T1000 (cell line): ENCODE measurements at regions not wholly inside any gene's neighbourhood (a gene's known extent, or its start where the extent isn't known, plus 50 kb on each side); places are given as distances from the start of the nearest gene placed in this dataset.

Source experiments
- DNase-seq: peaks from one replicate; lab custom pipeline; 2025; ENCODE audit warnings: mixed read lengths; lab: John Stamatoyannopoulos, UW

DNA sequence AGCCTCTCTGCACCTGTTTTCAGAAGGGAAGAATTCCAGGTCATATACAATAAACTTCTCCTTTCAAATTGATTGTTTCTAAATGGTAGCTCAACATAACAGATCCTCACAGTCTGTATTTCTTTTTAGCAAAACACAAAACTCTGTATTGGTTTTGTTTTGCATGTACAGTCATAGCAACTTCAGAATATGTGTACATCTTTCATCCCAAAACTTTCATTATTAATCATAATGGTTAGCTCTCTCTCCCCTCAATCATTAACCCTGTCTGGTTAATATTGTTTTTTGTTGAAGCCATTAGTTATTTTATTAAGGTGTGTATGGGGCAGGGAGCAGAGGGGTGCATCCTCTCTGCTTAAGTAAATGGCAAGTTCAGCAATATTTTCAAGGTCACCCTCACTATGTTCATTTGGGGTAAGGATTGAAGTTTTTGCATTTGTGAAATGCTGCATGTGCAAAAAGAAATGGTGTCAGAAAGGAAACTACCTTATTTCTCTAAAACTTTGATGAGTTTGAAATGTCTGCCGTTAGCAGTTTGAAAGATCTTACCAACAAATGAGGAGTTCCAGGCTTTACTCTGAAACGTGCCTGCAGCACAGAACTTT, 136.8 kb upstream of the BTBD3 start:
- no peak for DNase-seq

DNA sequence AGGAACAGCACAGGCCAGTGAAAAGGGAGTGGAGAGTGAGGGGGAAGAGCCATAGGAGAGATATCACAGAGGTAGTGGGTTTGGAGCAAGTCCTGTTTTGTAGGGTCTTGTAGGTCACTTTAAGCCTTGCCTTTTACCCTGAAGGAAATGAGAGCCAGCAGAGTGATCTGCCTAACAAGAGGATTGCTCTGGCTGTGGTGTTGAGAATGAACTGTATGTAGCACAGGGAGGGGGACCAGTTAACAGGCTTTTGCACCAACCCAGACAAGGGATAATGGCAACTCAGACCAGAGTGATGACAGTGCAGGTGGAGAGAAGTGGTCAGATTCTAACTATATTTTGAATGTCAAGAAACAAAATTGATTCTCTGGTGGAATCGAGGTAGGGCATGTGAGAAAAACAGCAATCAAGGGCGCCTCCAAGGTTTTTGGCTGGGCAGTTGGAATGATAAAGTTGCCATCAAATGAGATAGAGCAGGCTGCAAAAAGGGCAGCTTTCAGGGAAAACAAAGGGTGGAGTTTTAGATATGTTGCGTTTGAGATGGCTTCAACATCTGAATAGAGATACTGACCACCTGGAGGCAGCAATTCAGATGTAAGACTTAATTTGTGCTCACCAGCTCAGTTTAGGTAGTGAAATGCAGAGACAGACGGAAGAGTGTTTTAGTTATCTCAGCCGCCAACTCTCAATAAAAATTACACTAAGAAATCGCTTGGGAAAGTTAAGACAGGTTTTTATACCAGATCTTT, 134.4 kb upstream of the BTBD3 start:
- no peak for DNase-seq

DNA sequence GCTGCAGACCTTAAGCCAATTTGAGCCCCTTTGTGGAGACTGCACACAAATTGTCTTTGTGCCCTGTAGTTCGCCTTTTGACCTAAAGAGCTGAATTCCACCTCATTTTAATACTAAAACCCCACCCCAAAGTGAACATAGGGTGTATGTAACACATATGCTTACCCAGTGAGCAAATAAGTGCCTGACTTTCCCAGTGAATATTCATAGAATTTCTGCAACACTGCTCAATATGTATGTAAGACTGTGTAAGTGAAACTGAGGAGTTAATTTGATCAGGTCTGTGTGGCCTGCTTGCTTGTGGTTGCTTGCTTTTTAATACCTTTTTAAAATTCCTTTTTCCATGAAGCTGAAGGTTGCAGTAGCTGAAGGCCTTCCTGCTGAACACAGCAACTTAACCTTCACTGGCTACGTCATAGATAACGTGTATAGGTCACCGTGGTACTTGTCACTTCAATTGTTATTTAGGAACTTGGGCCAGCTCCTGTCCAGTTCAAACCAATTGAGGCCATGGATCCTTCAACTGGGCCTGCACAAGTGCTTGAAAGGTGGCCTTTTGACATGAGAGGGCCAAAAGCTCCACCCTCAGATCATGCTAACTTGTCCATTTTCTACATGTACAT, 131.7 kb upstream of the BTBD3 start:
- DNase-seq: no peak

DNA sequence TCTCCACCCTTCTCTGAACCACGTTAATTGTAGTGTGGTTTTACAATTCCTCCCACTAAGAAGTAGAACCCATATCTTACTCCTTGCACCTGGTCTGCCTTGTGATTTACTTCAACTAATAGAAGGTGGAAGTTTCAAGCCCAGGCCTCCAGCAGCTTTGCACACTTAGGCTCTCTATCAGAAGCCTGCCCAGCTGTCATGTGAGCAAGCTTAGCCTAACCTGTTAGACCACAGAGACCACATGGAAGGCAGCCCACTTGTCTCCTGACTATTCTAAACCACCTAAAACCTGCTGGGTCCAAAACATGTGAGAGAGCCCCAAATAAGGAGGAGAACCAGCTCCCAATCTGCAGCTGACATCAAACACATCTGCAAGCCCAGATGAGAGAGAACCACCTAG, 127.6 kb upstream of the BTBD3 start:
- DNase-seq: no peak

DNA sequence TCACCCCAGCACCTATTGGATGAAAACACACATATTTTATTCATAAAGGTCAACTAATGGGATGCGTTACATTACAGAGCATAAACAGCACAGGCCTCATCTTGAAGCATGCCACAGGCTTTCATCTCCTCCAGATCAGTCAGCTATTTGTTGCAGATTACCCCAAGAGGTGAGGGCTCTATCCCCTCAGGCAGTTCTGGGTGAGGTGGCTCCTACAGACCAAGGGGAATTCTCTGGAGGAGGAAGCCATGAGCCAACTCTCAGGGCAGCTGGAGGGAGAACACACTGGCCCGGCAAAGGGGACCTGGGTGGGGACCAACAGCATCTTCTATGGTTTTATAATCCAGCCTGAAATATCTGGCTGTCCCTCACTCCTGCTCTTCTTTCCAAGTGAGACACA, 126.4 kb upstream of the BTBD3 start:
- DNase-seq: no peak

DNA sequence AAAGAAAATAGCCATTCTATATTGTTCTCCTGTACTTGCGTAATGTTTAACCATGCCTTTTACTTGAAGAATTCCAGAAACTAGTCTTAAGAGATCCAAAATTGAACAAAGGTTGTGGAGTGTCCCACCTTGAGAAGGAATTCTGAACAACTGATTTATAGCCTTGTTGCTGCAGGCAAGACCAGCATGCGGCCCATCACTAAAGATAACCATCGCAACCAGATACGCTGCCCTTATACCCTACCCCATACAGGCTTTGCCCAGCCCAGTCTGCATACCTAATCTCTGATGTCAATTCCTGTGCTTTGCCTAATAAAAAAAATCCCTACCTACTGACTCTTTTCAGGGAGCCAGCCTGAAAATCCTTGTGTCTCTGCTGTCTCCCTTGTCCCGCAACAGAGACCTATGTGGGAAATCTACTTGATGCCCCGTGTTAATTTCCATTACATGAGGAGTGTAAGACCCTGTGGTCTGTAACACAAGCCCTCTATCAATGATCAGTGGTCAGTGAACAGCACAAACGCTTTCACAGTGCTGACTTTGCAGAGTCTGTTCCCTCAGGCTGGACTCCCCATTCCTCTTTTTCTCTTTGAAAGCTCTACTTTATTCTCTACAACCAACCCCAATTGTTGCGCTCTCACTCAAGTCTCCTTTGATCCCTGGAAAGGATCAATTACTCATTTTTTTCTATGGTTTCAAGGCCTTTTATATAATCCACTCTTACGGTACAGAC, 125.7 kb upstream of the BTBD3 start:
- DNase-seq: peak; percentile 39

DNA sequence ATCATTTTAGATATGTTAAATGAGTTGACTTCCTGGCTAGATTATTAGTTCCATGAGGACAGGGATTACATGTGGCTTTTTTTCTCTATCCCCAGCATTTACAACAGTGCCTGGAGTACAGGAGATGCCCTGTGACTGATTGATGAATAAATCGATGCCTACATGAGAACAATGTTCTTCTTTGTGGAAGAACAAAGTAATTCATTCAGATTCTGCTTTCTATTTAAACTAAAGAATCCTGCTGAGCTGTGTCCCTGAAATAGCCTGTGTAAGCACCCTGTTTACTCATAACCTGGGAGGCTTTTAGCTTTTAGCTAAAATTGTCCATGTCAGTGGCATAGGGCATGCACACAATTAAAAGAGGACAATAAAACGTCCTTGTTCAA, 125.1 kb upstream of the BTBD3 start:
- DNase-seq: no peak

DNA sequence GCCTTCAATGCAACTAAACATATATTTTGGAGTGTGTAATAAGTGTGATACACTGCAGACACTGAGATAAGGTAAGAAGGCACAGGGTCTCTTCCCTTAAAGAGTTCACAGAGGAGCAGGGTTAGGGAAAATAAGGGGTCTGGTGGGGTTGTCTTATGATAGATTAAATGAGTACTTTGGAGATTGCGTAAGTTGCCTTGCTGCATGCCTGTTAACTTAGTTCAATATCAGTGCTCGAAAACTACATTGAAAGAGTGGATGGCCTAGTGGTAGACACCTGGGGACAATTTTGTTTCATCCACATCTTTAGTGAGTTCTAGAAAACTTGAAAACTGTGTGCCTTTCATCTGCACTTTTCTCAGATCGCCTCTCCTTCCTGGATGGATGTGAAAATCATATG, 123.2 kb upstream of the BTBD3 start:
- DNase-seq: no peak

DNA sequence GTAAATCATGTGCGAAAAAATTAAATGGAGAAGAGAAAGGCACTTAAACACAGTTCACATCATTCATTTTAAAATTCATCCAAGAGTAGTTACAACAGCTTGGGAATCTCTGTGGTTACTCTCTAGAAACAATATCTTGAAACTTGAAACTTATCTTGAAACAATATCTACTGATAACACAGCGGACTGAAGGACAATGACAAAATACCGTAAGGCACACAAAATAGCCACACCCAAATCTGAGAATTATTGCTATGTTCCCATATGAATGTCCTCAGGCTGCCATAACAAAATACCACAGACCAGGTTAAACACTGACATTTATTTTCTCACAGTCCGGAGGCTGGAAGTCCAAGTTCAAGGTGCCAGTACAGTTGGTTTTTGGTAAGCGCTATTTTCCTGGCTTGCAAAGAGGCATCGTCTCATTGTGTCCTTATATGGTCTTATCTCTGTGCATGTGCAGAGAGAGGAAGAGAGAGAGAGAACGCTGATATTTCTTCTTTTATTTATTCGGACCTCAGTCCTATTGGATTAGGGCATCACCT, 122.5 kb upstream of the BTBD3 start:
- DNase-seq: no peak

DNA sequence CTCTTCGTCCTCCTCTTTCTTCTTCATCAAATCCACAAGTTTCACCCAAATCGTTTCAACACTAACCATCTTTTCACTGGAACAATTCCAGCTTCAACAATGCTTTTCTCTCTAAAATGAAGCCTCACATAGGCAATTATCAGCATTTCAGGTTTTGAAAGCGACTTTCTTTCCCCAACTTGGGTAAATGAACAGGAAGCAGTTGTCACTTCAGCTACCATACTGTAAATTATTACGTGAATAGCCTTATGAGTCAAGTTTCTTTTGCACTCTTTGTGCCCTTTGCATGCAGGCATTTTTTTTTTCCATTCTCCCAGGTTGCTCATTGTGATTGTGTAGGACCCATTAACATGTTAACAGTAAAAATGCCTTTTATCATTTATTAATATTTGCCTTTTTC, 121.7 kb upstream of the BTBD3 start:
- no peak for DNase-seq

DNA sequence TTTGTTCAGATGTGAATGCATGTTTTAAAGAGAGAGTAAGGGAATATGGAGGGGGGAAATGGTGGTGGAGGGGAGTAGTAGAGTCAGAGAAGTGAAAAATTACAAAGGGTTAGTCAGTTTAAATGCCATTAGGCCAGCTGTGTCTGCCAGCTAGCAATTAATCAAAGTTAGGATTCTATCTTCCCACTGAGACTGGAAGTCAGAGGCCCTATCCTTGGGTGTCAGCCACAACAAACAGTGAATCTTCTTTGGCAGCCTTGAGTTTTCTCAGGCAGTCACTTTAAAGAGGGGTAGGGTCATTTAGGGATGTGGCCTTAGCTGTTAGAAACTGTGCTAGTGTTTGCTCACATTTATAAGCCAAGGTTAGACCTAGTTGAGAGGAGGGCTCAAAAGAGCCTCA, 120.5 kb upstream of the BTBD3 start:
- DNase-seq: no peak

DNA sequence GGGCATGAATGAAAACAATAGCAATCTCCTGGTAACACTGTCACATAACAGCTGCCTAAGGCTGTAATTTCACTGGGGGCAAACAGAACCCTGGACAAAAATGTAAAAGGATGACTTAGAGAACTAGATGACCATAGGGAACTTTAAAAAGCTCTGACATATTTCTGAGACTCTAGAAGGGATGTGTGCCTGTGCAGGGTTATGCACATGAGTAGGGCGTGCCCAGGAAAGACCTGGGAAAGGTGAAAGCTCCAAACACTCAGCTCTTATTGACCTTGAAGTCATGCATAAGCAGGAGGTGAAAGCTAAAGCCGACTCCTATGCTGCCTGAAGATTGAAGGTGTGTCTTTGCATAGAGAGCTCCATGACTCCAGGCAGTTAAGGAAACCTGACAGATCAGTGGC, 118.4 kb upstream of the BTBD3 start:
- no peak for DNase-seq

DNA sequence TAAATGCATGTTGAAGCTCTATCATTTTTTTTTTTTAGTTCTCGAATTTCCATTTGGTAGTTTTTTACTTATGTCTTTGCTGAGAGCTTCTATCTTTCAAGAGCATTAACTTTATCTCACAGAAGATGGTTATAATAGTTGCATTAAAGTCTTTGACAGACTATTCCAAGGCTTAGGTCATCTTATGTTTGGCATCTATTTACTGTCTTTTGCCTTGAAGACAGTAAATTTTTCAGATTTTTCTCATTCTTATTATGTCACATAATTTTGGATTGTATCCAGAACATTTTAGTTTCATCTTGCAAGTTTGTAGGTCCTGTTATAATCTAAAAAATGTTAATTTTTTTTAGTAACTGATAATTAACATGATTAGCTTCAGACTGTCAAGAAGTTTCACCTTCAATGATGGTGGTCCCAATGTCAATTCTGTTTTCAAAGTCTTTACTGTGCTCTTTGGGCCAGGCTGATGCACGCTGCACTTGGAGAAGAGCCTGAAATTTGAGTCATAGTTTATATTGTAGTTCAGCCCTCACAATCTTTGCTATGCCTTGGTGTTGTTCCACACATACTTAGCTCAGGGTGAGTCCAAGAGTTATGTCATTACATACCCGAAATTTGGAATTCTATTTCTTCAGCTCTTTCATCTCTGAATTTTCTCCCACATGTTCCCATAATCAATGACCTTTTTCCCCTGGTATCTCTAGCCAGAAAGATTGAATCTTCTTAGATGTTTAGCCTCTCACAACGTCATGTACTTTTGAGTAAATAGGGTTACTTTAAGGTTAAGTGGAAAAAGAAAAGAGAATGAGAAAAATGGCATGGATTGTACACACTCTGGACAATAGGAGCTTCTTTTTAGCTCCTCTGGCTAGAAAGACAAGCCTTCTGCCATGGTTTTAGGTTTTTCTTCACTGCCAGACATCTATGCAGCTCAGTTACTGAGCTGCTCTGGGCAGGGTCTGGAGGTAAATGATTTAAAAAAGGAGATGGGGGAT, 110.3 kb upstream of the BTBD3 start:
- no peak for DNase-seq

DNA sequence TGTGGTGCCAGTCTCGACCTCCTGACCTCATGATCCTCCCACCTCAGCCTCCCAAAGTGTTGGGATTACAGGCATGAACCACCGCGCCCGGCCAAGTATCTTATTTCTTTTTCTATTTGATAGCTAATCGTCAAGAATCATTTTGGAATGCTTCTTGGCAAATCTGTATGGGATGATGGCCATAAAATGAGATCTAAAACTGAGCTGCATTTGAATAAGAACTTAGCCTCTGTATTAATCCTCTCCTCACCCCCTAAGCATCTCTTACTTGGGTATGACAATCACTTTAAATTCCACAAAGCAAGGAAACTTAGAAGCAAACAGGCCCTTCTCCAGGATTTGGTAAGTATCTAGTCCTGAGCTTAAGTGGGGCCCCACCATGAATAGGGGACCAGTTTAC, 108.9 kb upstream of the BTBD3 start:
- DNase-seq: no peak

DNA sequence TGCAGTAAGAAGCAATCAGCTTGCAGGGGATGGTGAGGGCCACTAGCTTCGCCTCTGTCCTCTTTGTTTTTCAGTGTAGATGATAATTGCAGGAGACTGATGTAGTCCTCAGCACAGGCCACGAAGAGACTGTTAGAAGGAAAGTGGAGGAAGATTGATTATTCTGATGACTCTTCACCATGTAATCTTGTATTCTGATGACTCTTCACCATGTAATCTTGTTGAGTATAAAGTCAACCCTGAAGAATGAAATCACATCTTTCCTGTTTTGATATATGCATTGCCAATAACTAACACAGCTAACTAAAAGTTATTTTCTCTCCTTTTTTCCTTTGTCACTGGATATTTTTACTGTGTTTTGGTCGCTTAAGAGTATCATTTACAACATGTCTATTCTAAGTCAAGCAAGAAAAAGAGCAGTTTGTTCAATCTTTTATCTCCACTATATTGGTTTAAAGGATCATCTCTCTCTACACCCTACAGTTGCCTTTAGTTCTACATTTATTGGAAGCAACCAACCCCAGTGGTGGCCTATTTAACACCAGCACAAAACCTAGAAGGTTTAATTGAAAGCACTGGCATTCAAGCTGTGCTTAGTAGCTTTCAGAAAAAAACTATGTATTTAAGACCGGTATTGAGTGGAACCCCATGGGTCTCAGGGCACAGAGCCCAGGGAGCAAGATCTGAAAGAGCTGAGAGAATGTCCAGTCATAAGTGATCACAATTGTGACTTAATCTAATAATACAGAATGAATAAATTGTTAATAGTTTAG, 107.2 kb upstream of the BTBD3 start:
- no peak for DNase-seq

DNA sequence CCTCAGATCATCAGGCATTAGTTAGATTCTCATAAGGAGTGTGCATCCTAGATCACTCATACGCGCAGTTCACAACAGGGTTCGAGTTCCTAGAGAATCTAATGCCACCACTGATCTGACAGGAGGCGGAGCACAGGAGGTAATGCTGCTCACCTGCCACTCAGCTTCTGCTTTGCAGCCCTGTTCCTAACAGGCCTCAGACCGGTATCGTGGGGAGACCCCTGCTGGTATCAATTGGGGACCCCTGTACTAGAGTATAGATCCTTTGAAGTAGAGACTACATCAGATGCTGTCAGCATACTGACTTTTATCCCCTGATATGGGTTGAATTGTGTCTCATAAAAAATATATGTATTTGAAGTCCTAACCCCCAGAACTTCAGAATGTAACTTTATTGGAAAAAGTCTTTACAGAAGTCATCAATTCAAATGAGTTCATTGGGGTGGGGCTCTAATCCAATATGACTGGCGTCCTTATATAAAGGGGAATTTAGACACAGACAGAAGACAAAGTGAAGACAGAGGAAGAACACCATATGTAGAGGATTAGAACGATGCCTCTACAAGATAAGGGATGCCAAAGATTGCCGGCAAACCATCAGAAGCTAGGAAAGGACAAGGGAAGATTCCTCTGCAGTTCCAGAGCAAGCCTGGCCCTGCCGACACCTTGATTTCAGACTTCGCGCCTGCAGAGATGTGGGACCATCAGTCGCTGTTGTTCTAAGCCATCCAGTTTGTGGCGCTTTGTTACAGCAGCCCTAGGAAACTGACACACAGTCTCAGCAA, 104.4 kb upstream of the BTBD3 start:
- DNase-seq: no peak

DNA sequence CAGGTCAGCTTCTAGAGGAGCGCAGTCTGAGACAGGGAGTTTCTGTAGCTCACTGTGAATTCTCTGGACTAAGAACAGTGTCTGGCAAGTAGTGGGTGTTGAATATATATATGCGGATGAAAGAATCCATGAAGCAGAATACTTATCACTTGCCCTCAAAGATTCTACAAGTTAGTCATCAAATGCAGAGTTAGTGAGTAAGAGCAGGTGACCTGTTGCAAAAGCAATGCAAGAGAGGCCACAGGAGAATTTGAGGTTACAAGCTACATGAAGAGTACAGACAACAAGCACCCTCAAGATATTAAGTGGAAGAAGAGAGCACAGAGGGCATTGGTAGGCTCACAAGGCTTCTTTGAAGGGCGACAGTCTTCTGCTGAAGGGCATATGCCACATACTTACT, 103.4 kb upstream of the BTBD3 start:
- DNase-seq: no peak

DNA sequence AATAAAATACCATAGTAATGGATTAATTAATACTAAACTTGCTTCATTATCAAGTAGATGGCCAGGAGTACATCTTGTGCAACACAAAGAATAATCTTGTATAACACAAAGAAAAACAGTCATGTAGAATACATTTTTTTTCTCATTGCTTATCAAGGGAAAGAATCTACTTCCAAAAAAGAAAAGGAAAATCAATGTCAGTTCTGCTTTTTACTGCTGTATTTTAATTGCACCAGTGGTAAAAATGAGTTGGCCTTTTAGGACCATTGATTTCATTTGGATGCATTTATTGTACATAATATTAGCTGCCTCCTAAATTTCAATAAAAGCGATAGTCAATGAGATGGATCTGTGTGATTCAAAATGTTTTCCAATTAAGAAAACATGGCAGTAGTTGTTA, 96.9 kb upstream of the BTBD3 start:
- DNase-seq: no peak

DNA sequence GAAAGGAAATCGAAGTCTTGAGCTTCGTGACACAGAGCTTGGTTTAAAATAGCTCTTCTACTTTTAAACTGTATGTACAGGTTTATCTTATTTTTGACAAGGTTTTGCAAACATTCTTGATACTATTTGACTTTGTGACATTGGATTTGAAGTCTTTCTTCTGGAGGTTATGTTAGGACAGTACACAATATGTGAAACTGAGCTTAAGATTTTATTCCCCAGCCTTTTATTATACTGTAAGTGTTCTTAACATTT, 95.2 kb upstream of the BTBD3 start:
- DNase-seq: no peak

DNA sequence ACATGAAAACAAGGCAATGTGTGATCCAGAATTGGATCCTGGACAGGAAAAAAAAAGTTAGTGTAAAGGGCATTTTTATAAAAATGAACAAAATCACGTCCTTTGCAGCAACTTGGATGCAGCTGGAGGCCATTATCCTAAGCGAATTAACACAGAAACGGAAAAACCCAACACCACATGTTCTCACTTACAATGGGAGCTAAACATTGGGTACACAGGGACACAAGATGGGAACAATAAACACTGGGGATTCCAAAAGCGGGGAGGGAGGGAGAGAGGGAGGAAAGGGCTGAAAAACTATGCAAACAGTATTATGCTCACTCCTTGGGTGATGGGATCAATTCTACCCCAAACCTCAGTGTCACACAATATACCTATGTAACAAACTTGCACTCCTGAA, 91.4 kb upstream of the BTBD3 start:
- DNase-seq: no peak
